ES-I3 (cell line): ENCODE measurements at regions not wholly inside any gene's neighbourhood (a gene's known extent, or its start where the extent isn't known, plus 50 kb on each side); places are given as distances from the start of the nearest gene placed in this dataset.
"Not testable (repeated sequence)": the region's sequence is repeated elsewhere in the genome, so short reads cannot be mapped to it uniquely, and the experiment has no call there.

Experiments used
- H3K36me3 ChIP-seq: 2 replicates; pipeline ENCODE4 v1.6.1; 2013; ENCODE audit warnings: mild to moderate bottlenecking, low read length, control low read depth, moderate library complexity; ENCODE audit not compliant: insufficient read depth
- H3K4me1 ChIP-seq: 2 replicates; pipeline ENCODE4 v1.6.1; 2013; ENCODE audit warnings: mild to moderate bottlenecking, control low read depth, low read length; ENCODE audit not compliant: insufficient read depth
- H3K9ac ChIP-seq: 2 replicates; pipeline ENCODE4 v1.6.1; 2013; ENCODE audit warnings: low read depth, mild to moderate bottlenecking, low read length, moderate library complexity
- H3K9me3 ChIP-seq: 2 replicates; pipeline ENCODE4 v1.6.1; 2013; ENCODE audit warnings: mild to moderate bottlenecking, low read length, moderate library complexity; ENCODE audit not compliant: control insufficient read depth, insufficient read depth

DNA sequence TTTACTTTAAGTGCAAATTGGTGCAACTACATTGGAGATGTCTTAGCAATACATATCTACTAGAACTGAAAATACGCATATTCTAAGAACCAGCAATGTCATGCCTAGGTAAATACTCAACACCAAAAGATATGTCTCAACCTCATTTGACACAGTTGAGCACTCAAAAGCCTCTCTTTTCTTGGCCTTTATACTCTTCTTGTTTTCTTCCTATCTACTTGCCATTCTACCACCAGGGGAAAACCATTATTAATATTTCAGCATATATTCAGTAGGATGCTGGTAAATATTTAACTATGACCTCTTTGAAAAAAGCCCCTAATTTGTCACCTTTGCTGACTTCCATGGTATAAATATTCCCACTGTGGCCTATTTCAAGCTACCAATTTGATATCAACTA is 443.8 kb downstream of the LRRC70 start:
- no peak overlapping the region for H3K9ac ChIP-seq
- H3K4me1 ChIP-seq: no peaks in the 10 kb centered on the region
- no peaks in the 10 kb centered on the region for H3K36me3 ChIP-seq
- no peaks in the 10 kb centered on the region for H3K9me3 ChIP-seq

DNA sequence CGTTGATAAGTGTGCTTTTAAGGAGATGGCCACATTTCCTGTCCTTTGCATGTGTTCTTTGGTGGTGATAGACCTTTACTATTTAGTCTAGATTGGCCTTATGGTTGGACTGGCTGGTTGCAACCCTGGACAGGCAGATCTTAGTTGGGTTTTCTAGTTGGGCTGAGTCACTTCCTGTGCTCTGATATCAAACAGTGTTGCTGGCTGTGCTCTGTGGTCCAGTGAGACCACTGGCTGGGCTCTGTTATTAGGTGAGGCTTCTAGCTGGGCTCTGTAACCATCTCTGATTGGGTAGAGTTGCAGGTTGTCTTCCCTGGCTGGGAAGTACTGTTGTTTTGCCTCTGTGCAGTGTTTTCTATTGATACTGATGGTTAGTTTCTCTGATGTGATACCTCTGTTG is 432.5 kb downstream of the LRRC70 start:
- Histone ChIP-seq H3K4me1 (no peaks in the 10 kb centered on the region), H3K9me3 (no peaks in the 10 kb centered on the region), H3K9ac (no peak overlapping the region), H3K36me3 (no peaks in the 10 kb centered on the region)

DNA sequence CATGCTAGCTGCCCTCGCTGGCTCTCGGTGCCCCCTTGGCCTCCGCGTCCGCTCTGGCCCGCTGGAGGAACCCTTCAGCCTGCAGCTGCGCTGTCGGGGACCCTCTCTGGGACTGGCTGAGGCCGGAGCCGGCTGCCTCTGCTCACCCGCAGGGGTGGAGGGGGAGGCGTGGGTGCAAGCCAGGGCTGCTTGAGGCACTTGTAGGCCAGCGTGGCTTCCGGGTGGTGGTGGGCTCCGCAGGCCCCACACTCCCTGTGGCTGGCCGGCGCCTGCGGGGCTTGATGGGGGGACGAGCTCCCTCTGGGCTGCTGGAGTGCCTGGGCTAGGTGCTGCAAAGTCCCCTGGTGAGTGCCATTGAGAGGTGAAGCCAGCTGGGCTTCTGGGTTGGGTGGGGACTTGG is 429.6 kb downstream of the LRRC70 start:
- no peaks in the 10 kb centered on the region for H3K4me1 ChIP-seq
- H3K9ac ChIP-seq: no peak overlapping the region
- H3K9me3 ChIP-seq: no peaks in the 10 kb centered on the region
- H3K36me3 ChIP-seq: no peaks in the 10 kb centered on the region

DNA sequence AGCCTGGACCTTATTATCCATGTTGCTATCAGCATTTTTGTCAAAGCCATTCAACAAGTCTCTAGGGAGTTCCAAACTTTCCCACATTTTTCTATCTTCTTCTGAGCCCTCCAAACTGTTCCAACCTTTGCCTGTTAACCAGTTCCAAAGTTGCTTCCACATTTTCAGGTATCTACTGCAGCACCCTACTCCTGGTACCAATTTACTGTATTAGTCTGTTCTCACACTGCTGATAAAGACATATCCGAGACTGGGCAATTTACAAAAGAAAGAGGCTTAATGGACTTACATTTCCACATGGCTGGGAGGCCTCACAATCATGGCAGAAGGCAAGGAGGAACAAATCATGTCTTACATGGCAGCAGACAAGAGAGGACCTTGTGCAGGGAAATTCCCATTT is 416.2 kb downstream of the LRRC70 start:
- not testable (repeated sequence) for H3K9me3 ChIP-seq, H3K36me3 ChIP-seq, H3K9ac ChIP-seq, H3K4me1 ChIP-seq

DNA sequence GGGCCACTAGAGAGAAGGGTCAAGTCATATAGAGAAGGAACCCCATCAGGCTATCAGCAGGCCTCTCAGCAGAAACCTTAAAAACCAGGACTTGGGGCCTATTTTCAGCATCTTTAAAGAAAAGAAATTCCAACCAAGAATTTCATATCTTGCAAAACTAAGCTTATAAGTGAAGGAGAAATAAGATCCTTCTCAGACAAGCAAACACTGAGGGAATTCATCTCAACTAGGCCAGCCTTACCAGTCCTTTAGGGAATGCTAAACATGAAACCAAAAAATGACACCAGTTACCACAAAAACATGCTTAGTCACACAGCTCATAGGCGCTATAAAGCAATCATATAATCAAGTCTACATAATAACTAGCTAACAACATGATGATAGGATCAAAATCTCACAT is 407.1 kb downstream of the LRRC70 start:
- Histone ChIP-seq H3K9ac (no peak overlapping the region), H3K4me1 (no peaks in the 10 kb centered on the region), H3K9me3 (peaks cover 3% of the 10 kb centered on the region; the same call in 1 of the 2 replicates)

DNA sequence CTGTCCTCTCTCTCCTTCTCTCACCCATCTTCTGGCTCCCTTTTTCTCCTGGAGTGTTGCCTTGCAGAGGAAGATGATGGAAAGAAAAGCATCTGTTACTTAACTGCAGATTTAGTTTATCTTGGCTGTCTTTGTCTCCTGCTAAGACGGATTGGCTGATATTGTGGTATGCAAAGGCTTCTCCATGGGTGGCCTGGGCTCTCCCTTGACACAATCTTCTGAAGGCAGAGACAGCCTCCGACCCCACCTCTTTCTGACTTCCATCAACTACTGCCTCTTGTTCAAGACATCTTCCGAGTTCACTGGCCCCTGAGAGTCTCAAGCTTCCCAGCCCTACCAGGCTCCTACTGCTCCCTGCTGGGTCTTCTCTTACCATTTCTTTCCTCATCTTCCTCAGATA is 403.7 kb downstream of the LRRC70 start:
- peaks cover 3% of the 10 kb centered on the region; the same call in 1 of the 2 replicates for H3K9me3 ChIP-seq
- peaks cover 4% of the 10 kb centered on the region; the same call in 1 of the 2 replicates for H3K4me1 ChIP-seq
- H3K36me3 ChIP-seq: no peaks in the 10 kb centered on the region
- no peak overlapping the region for H3K9ac ChIP-seq

More for the DNA sequence above, 407.1 kb downstream of the LRRC70 start:
- H3K36me3 ChIP-seq: no peaks in the 10 kb centered on the region

DNA sequence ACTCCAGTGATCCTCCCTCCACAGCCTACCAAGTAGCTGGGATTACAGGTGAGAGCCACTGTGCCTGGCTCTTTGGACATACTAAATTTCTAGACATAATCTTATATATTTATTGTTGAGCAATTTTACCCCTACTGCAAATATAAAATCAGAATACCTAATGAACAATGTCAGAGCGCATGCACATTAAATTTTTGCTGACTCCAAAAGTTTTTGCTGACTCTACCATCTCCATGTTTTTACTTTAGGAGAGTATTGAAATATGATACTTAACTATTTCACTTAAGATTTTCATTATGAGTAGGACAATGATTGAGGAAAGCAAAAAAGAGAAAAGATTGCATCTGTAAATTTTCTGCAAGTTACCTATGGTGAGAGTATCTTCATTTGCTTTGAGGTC is 402.3 kb downstream of the LRRC70 start:
- H3K9ac ChIP-seq: no peak overlapping the region
- H3K9me3 ChIP-seq: peaks cover 3% of the 10 kb centered on the region; the same call in 1 of the 2 replicates
- no peaks in the 10 kb centered on the region; the same call in 1 of the 2 replicates for H3K36me3 ChIP-seq
- peaks cover 4% of the 10 kb centered on the region; the same call in 1 of the 2 replicates for H3K4me1 ChIP-seq

DNA sequence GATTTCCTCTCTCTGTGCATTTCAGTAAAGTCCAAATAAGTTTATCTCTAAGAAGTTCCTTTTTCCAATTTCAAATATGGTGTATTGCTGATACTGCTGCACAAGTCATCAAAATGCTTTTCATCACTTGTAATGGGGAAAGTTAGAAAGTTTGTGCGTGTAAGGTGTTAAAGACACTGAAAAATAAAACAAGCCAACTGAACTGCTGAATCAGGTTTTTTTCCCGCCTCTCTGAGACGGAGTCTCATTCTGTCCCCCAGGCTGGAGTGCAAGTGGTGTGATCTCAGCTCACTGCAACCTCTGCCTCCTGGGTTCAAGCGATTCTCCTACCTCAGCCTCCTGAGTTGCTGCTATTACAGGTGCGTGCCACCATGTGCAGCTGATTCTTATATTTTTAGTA is 400.9 kb downstream of the LRRC70 start:
- Histone ChIP-seq H3K36me3 (no peaks in the 10 kb centered on the region; the same call in 1 of the 2 replicates), H3K9ac (no peak overlapping the region), H3K4me1 (peaks cover 4% of the 10 kb centered on the region; the same call in 1 of the 2 replicates), H3K9me3 (no peaks in the 10 kb centered on the region)

DNA sequence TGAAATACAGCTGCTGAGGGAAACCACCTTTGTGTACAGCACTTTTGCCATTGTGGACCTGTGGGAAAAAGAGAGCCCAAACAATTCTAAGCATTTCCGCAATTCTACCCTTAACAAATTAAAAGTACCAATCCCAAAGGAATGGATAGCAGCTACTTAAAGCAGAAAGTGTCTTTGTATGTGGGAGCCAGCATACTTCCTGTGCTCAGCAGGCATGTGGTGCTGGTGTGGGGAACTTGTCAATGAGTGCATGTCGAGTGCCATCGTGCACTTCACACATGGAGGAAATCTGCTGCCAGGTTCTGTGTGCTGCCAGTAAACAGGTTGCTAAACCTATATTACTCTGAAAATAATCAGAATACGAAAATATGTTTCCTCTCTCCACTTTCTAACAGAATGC is 399.0 kb downstream of the LRRC70 start:
- H3K4me1 ChIP-seq: peaks cover 4% of the 10 kb centered on the region; the same call in 1 of the 2 replicates
- H3K9ac ChIP-seq: no peak overlapping the region
- no peaks in the 10 kb centered on the region; the same call in 1 of the 2 replicates for H3K36me3 ChIP-seq
- H3K9me3 ChIP-seq: no peaks in the 10 kb centered on the region

DNA sequence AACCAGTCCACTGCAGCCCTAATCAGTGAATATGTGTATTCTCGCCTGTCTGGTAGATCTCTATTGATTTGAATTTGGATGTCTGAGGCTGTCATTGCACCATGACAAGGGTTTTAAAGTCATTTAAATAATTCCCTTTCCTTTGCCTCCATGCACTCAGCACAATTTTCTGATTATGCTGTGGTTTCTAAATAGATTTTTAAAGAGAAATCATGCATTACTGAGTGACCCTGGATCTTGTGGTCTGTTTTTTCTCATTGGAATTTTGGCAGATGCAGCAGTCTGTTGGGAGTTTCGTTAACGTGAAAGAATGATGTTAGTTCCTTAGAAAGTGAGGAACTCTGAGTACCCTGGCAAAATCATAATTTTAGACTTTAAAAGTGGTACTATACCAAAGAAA is 396.0 kb downstream of the LRRC70 start:
- no peaks in the 10 kb centered on the region for H3K9me3 ChIP-seq
- no peak overlapping the region for H3K9ac ChIP-seq
- H3K4me1 ChIP-seq: peaks cover 4% of the 10 kb centered on the region; the same call in 1 of the 2 replicates
- H3K36me3 ChIP-seq: no peaks in the 10 kb centered on the region; the same call in 1 of the 2 replicates

DNA sequence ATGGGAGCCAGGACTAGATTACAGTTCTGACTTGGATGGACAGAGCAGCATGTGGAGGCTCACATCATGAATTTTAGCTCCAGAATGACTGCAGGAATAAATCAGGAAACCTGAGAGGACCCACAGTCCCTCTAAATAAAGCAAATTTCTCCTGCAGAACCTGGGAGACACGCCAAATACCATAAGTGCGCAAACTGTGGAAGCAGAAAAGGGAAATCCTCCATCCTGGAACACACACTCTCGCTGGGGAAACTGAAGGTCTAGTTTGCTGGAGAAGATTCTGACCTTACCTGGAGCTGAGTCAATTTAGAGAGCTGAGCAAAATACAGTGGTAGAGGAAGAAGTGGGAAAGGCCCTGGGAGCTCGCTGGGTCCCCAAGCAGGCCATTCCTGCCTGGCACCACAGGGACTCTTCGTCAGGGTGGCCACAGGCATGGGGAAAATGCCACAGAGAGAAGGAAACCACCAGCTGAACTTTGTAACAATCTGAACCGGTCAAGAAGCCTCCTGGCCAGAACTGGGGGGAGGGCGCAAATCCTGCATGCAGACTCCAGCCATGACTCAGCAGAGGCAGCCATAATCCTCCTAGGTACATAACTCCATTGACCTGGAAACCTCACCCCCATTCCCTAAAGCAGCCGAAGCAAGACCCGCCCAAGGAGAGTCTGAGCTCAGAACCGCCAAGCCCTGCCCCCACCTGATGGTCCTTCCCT is 390.9 kb downstream of the LRRC70 start:
- Histone ChIP-seq H3K36me3 (no peaks in the 10 kb centered on the region; the same call in 1 of the 2 replicates), H3K9ac (no peak overlapping the region), H3K9me3 (peaks cover 9% of the 10 kb centered on the region), H3K4me1 (no peaks in the 10 kb centered on the region)

DNA sequence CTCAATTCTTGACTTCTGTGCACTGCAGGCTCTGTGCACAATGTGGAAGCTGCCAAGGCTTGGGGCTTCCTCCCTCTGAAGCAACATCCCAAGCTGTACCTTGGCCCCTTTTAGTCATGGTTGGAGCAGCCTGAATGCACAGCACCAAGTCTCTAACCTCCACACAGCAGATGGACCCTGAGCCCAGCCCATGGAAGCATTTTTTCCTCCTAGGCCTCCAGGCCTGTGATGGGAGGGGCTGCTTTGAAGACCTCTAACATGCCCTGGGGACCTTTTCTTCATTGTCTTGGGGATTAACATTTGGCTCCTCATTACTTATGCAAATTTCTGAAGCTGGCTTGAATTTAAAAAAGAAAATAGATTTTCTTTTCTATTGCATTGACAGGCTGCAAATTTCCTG is 385.8 kb downstream of the LRRC70 start:
- Histone ChIP-seq H3K36me3 (no peaks in the 10 kb centered on the region; the same call in 1 of the 2 replicates), H3K4me1 (no peaks in the 10 kb centered on the region), H3K9ac (no peak overlapping the region), H3K9me3 (peaks cover 10% of the 10 kb centered on the region)

DNA sequence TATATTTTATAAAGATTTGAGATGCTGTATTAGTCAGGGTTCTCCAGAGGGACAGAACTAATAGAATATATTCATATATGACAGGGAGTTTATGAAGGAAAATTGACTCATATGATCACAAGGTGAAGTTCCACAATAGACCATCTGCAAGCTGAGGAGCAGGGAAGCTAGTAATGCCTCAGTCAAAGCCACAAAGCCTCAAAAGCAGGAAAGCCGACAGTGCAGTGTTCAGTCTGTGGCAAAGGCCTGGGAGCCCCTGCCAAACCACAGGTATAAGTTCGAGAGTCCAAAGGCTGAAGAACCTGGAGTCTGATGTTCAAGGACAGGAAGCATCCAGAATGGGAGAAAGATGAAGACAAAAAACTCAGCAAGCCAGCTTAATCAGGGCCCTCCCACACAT is 382.2 kb downstream of the LRRC70 start:
- no peak overlapping the region for H3K9ac ChIP-seq
- H3K4me1 ChIP-seq: no peaks in the 10 kb centered on the region
- H3K9me3 ChIP-seq: peaks cover 10% of the 10 kb centered on the region
- H3K36me3 ChIP-seq: no peaks in the 10 kb centered on the region

DNA sequence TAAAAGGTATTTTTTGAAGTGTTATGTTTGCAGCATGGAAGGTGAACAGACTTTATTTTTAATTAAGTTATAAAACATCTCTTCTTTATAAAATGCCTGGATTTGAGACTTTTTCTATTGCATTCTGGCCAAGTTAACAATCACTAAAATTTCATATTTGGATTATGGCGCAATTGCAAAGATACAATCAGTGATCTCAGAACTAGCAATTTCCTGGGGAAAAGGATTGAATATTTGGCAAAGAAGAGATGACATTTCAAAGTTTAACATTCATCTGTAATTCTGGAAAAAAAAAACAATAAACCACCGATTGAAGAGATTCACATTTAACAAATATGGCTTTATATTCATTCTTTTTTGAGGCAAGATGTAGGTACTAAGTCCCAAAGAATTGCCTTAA is 378.0 kb downstream of the LRRC70 start:
- Histone ChIP-seq H3K9ac (no peak overlapping the region), H3K9me3 (no peaks in the 10 kb centered on the region; the same call in 1 of the 2 replicates), H3K36me3 (no peaks in the 10 kb centered on the region), H3K4me1 (no peaks in the 10 kb centered on the region)

DNA sequence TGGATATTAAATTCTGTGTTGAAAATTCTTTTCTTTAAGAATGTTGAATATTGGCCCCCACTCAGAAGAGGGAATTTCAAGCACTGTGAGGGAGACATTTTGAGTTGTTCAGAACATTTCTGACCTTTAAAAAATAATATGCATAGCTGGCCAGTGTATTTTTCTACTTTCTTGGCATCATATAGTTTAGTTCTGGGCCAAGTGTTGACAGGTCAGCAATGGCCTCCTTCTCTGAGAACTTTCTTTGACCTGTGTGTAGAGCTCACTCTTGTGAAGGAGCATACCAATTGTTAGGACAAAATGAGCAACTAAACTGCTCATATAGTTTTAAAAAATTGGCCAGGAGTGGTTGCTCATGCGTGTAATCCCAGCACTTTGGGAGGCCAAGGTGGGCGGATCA is 376.0 kb downstream of the LRRC70 start:
- H3K36me3 ChIP-seq: no peaks in the 10 kb centered on the region
- H3K9ac ChIP-seq: no peak overlapping the region
- no peaks in the 10 kb centered on the region for H3K9me3 ChIP-seq
- no peaks in the 10 kb centered on the region for H3K4me1 ChIP-seq
